DND-41 (cell line): ENCODE measurements at regions not wholly inside any gene's neighbourhood (a gene's known extent, or its start where the extent isn't known, plus 50 kb on each side); places are given as distances from the start of the nearest gene placed in this dataset.
"Not testable (repeated sequence)": the region's sequence is repeated elsewhere in the genome, so short reads cannot be mapped to it uniquely, and the experiment has no call there.

Experiments used
- CTCF ChIP-seq: IDR thresholded peaks from 2 replicates; pipeline ENCODE4 v1.5.1; 2012; ENCODE audit warnings: borderline replicate concordance, low read length, moderate library complexity, mild to moderate bottlenecking; ENCODE audit not compliant: poor library complexity, severe bottlenecking; ENCODE audit errors: extremely low read depth
- EZH2 ChIP-seq: IDR thresholded peaks from 3 replicates; pipeline ENCODE4 v1.6.1; 2012; ENCODE audit warnings: borderline replicate concordance, low read depth, mild to moderate bottlenecking, moderate library complexity, low read length, inconsistent platforms; ENCODE audit not compliant: severe bottlenecking

- not testable (repeated sequence) for TF ChIP-seq CTCF, EZH2
These were observed 89.4 kb downstream of the UTRN start for GRCh38 chr6:144374525-144374924.
